Osteoblast (primary cell): ENCODE measurements at regions not wholly inside any gene's neighbourhood (a gene's known extent, or its start where the extent isn't known, plus 50 kb on each side); places are given as distances from the start of the nearest gene placed in this dataset.

Source experiments
- DNase-seq: peaks from one replicate; pipeline ENCODE4 v3.0.0; 2011; ENCODE audit warnings: low spot score, mixed read lengths; ENCODE audit not compliant: insufficient read length; ENCODE audit errors: missing footprints
- H2AFZ ChIP-seq: 2 replicates; pipeline ENCODE4 v1.6.0; 2011; ENCODE audit warnings: mild to moderate bottlenecking, low read length
- H3K27ac ChIP-seq: 2 replicates; pipeline ENCODE4 v1.5.1; 2011; ENCODE audit warnings: mild to moderate bottlenecking, low read depth, low read length, moderate library complexity
- H3K27me3 ChIP-seq: 2 replicates; pipeline ENCODE4 v1.6.0; 2012; ENCODE audit warnings: mild to moderate bottlenecking, control low read depth, inconsistent platforms, low read length, moderate library complexity; ENCODE audit not compliant: insufficient read depth
- H3K36me3 ChIP-seq: 2 replicates; pipeline ENCODE4 v1.5.1; 2011; ENCODE audit warnings: mild to moderate bottlenecking, low read length, control low read depth, moderate library complexity; ENCODE audit not compliant: insufficient read depth
- H3K4me1 ChIP-seq: 2 replicates; pipeline ENCODE4 v1.5.1; 2011; ENCODE audit warnings: mild to moderate bottlenecking, low read length, control low read depth, moderate library complexity; ENCODE audit not compliant: insufficient read depth
- H3K4me2 ChIP-seq: 2 replicates; pipeline ENCODE4 v1.6.0; 2011; ENCODE audit warnings: mild to moderate bottlenecking, low read length; ENCODE audit not compliant: insufficient read depth
- H3K4me3 ChIP-seq: fragments of 200-600 bp; sonication (generic); 3 replicates; pipeline ENCODE4 v1.5.1; 2012; ENCODE audit warnings: mild to moderate bottlenecking, low read length, inconsistent platforms; ENCODE audit not compliant: insufficient read depth
- H3K79me2 ChIP-seq: 2 replicates; pipeline ENCODE4 v1.6.0; 2012; ENCODE audit warnings: mild to moderate bottlenecking, low read length, control low read depth, inconsistent platforms; ENCODE audit not compliant: insufficient read depth
- H3K9me3 ChIP-seq: 2 replicates; pipeline ENCODE4 v1.5.1; 2011; ENCODE audit warnings: low read depth, low read length, control low read depth
- H4K20me1 ChIP-seq: 2 replicates; pipeline ENCODE4 v1.6.0; 2012; ENCODE audit warnings: mild to moderate bottlenecking, low read length, control low read depth; ENCODE audit not compliant: insufficient read depth
- TF ChIP-seq, protein P1 (sequence below): IDR thresholded peaks from 2 replicates; pipeline ENCODE4 v1.5.1; 2011; ENCODE audit warnings: mild to moderate bottlenecking, low read depth, low read length, moderate library complexity; ENCODE audit errors: extremely low read depth

DNA sequence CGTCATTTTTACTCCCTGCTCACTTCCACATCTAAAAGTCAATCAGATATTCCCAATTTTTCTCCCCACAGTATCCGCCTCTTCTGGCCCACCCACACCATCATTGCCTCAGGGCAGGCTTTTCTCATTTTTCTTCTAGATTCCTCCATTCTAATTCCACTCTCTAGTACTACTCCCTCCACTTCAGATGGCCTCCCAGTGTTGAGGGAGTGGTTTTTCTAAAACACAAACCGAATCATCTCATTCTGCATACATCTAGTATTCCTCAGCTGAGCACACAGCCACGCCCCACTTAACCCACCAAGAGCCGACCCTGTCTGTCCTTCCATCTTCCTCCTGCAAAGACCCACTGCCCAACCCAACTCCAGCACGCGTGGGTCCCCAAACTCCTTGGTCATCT, 314.9 kb upstream of the NPVF start:
- Histone ChIP-seq H3K4me3 (no peak overlapping the region), H3K9me3 (no peaks in the 10 kb centered on the region), H2AFZ (no peak overlapping the region), H3K36me3 (no peaks in the 10 kb centered on the region), H3K27ac (no peak overlapping the region), H3K4me2 (no peak overlapping the region), H4K20me1 (no peaks in the 10 kb centered on the region), H3K79me2 (no peaks in the 10 kb centered on the region), H3K4me1 (no peaks in the 10 kb centered on the region), H3K27me3 (no peaks in the 10 kb centered on the region)
- DNase-seq = no peak
- TF ChIP-seq, protein P1, sequence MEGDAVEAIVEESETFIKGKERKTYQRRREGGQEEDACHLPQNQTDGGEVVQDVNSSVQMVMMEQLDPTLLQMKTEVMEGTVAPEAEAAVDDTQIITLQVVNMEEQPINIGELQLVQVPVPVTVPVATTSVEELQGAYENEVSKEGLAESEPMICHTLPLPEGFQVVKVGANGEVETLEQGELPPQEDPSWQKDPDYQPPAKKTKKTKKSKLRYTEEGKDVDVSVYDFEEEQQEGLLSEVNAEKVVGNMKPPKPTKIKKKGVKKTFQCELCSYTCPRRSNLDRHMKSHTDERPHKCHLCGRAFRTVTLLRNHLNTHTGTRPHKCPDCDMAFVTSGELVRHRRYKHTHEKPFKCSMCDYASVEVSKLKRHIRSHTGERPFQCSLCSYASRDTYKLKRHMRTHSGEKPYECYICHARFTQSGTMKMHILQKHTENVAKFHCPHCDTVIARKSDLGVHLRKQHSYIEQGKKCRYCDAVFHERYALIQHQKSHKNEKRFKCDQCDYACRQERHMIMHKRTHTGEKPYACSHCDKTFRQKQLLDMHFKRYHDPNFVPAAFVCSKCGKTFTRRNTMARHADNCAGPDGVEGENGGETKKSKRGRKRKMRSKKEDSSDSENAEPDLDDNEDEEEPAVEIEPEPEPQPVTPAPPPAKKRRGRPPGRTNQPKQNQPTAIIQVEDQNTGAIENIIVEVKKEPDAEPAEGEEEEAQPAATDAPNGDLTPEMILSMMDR = no peak

DNA sequence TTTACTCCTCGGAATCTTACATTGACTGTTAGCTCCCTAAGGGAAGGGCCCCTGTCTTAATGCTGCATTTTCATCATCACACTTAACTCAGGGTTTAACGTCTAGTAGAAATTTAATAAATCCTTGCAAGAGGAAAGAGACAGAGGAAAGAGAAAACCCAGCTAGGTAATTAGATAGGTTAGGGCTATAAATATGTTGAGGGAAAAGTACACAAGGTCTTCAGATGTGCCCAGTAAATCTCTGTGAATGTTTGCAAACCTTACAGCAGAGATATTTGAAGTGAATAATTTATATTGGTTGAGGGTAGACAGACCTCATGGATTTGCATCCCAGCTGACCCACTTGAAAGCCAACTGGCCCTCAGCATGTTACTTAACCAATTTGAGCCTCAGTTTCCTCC, 315.5 kb upstream of the NPVF start:
- Histone ChIP-seq H3K4me2 (no peak overlapping the region), H3K79me2 (no peaks in the 10 kb centered on the region), H4K20me1 (no peaks in the 10 kb centered on the region), H3K27ac (no peak overlapping the region), H3K27me3 (no peaks in the 10 kb centered on the region), H3K4me3 (no peak overlapping the region), H3K9me3 (no peaks in the 10 kb centered on the region), H2AFZ (no peak overlapping the region), H3K4me1 (no peaks in the 10 kb centered on the region), H3K36me3 (no peaks in the 10 kb centered on the region)
- DNase-seq = no peak
- TF ChIP-seq, protein P1 = no peak

DNA sequence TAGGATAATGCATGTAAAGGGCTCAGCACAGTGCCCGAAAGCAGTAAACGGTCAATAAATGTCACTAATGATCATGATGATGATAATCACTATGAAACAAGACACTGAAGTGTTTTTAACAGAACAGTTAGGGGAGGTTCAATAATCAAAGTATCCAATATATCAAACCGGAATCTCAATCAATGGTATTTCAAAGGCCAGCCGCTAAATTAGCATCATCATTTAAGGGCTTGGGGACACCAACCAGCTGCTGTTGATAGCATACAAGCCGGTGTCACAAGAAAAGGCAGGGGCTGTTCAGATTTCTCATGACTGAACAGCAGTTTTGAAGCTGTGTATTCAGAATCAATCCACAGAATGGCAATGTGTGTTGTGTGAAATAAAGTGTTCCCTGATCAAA, 316.0 kb upstream of the NPVF start:
- H3K4me3 ChIP-seq = no peak overlapping the region
- no peaks in the 10 kb centered on the region for H4K20me1 ChIP-seq
- no peak overlapping the region for H3K27ac ChIP-seq
- TF ChIP-seq, protein P1 = no peak
- H3K27me3 ChIP-seq = no peaks in the 10 kb centered on the region
- H3K36me3 ChIP-seq = no peaks in the 10 kb centered on the region
- DNase-seq = no peak
- H3K4me2 ChIP-seq = no peak overlapping the region
- H3K4me1 ChIP-seq = no peaks in the 10 kb centered on the region
- H3K9me3 ChIP-seq = no peaks in the 10 kb centered on the region
- no peaks in the 10 kb centered on the region for H3K79me2 ChIP-seq
- no peak overlapping the region for H2AFZ ChIP-seq

DNA sequence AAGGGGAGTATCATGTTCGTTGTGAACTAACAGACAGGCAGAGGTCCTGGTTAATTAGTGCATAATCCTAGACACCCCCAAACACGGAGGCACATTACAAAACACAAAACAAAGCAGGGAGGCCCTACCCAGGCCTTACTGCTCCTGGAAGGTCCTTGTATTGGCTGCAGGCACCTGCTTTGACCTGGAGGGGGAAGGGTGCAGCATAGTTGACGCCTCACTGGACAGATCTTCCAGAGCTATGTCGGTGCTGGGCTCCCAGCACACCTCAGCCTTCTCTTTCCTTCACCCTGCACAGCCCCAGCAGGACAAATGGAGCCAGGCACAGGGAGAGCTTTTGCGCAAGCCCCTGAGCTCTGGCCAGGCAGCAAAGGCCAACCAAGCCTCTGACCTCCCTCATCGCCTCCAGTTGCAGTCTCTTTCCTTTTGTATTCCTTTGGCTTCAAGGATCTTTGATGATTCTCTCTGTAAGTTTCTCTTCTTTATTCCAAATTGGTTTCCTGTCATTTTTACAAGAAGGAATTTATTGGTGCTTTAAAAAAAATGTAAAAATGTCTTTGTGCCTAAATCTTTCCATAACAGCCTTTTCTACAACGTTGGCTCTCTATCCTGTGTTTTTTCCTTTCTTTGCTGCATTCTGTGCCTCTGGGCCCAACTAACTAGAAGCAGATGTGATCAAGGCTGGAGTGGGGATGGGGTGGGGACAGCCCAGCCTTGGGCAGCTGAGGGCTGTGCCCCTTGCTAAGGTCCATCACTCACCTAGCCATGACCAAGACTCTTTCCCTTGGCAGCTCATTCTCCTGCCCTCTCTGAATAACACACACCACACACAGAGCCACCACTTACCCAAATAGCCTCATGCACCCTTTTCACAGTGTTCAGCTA, 317.1 kb upstream of the NPVF start:
- no peaks in the 10 kb centered on the region for H3K36me3 ChIP-seq
- no peaks in the 10 kb centered on the region for H4K20me1 ChIP-seq
- H3K4me2 ChIP-seq = no peak overlapping the region
- no peak overlapping the region for H3K27ac ChIP-seq
- H3K9me3 ChIP-seq = no peaks in the 10 kb centered on the region
- no peak overlapping the region for H2AFZ ChIP-seq
- H3K27me3 ChIP-seq = no peaks in the 10 kb centered on the region
- H3K4me1 ChIP-seq = no peaks in the 10 kb centered on the region
- no peak overlapping the region for H3K4me3 ChIP-seq
- no peak for DNase-seq
- H3K79me2 ChIP-seq = no peaks in the 10 kb centered on the region
- TF ChIP-seq, protein P1 = no peak
